Heart left ventricle (tissue), 16 donors: ENCODE measurements at regions not wholly inside any gene's neighbourhood (a gene's known extent, or its start where the extent isn't known, plus 50 kb on each side); places are given as distances from the start of the nearest gene placed in this dataset.

Source experiments
- ATAC-seq, 4 donors: fragments of 200-7000 bp; cut with Tn5 transposase; one replicate each; pipeline ENCODE4 v1.9.1; 2020 to 2022; ENCODE audit warnings: moderate library complexity in 4 of 4, mild to moderate bottlenecking in 3 of 4, moderate number of reproducible peaks in 1 of 4
- DNase-seq, 5 donors: peaks; one replicate each; pipeline ENCODE4 v3.0.0-alpha.2; 2020
- H3K27ac ChIP-seq, 12 donors: fragments of 200-600 bp; sonication (generic) in 4 of 12; one replicate each; pipeline versions ENCODE4 v1.5.0 to v1.8.0; 2016 to 2022; ENCODE audit warnings: mild to moderate bottlenecking in 2 of 12
- H3K27me3 ChIP-seq, 9 donors: fragments of 200-600 bp; sonication (generic) in 2 of 9; one replicate each; pipeline versions ENCODE4 v1.5.1 to v1.8.0; 2016 to 2022; ENCODE audit warnings: mild to moderate bottlenecking in 3 of 9
- H3K36me3 ChIP-seq, 9 donors: fragments of 200-600 bp; sonication (generic) in 2 of 9; one replicate each; pipeline versions ENCODE4 v1.5.0 to v1.8.0; 2018 to 2022; ENCODE audit warnings: mild to moderate bottlenecking in 2 of 9
- H3K4me1 ChIP-seq, 12 donors: fragments of 200-600 bp; sonication (generic) in 4 of 12; one replicate each; pipeline versions ENCODE4 v1.5.0 to v1.8.0; 2016 to 2022; ENCODE audit warnings: mild to moderate bottlenecking in 3 of 12
- H3K4me3 ChIP-seq, 12 donors: fragments of 200-600 bp; sonication (generic) in 4 of 12; one replicate each; pipeline versions ENCODE4 v1.5.0 to v1.8.0; 2017 to 2022; ENCODE audit warnings: mild to moderate bottlenecking in 9 of 12, moderate library complexity in 4 of 12
- H3K9me3 ChIP-seq, 12 donors: fragments of 200-600 bp; sonication (generic) in 4 of 12; one replicate each; pipeline versions ENCODE4 v1.5.0 to v1.8.0; 2016 to 2022; ENCODE audit warnings: mild to moderate bottlenecking in 1 of 12
- CTCF ChIP-seq, 12 donors: fragments of 200-600 bp; sonication (generic) in 4 of 12; IDR thresholded peaks; one replicate each; pipeline versions ENCODE4 v1.5.0 to v1.8.0; 2018 to 2022; ENCODE audit warnings: antibody characterized with exemption in 12 of 12, mild to moderate bottlenecking in 5 of 12
- POLR2A ChIP-seq, 2 donors: fragments of 450-650 bp; IDR thresholded peaks; one replicate each; pipeline ENCODE4 v1.6.1; 2017; ENCODE audit warnings: antibody characterized with exemption in 2 of 2, mild to moderate bottlenecking in 2 of 2, moderate library complexity in 2 of 2
- WGBS, 4 donors: extraction: QIAGEN DNeasy Blood & Tissue Kit in 2 of 4; methylation state at CpG; one replicate each; pipeline versions ENCODE4 v1.1.5 to v1.1.7; 2013 to 2018; 5-methylcytosine and 5-hydroxymethylcytosine counted together
- intact Hi-C, 10 donors: fragments of 100-400 bp; cut with DNase I; formaldehyde crosslinking; loops; one replicate each; pipeline versions ENCODE4 v1.11.1 to v1.14.2; 2022
- donor health status: ischemic (EF 13 %, LVEDD 7.1; RV severe dilation, severe dysfunction).
- donor health status: healthy with polysubstance abuse.
- donor health status: DM: no; HTN: yes; CAD: no.
- donor health status: DM: no; HTN: no; CAD: no.
- donor health status: ischemic (EF 25% LVEDD 6.9; RV normal size, moderate dysfunction).
- donor health status: ischemic (EF 25% LVEDD 5.7; RV mildly dilated, moderate dysfunction).
- donor health status: healthy.
- donor health status: DM: yes; HTN: yes; CAD: no.
- donor health status: ischemic (EF 35%, LVEDD 5.7; RV mildly dilated, moderate dysfunction).
- donor health status: nonischemic (EF 11% LVEDD 7.7; RV severe dilation, severe dysfunction).
- donor health status: DM: yes; HTN: yes; CAD: no.
- donor health status: PGD.
- donor health status: ischemic (EF 29% LVEDD 5.4; RV normal size, mild dysfunction).
- donor health status: nonischemic (EF 23%, LVEDD 6.1; RV moderate dilation, normal function).

- no peaks in the 10 kb centered on the region for H3K36me3 ChIP-seq
- no peak overlapping the region for H3K4me3 ChIP-seq
- WGBS, 4 donors: 16 to 26% (median 21%) methylated on average over 3 of the region's 3 CpGs
- H3K27me3 ChIP-seq: peaks cover 0 to 5% (median 0%) of the 10 kb centered on the region in 9 donors
- ATAC-seq (no peak), DNase-seq (no peak)
- intact Hi-C loops: no loop called here
- TF ChIP-seq CTCF (IDR thresholded peaks at IDR 0.05): no peak
- TF ChIP-seq POLR2A (IDR thresholded peaks at IDR 0.05): no peak
- no peaks in the 10 kb centered on the region for H3K4me1 ChIP-seq
- H3K27ac ChIP-seq: no peak overlapping the region
- H3K9me3 ChIP-seq: no peaks in the 10 kb centered on the region
These were observed 824.1 kb downstream of the CCSER2 start for GRCh38 chr10:85152496-85152895.

GRCh38 chr10:85152911-85153310, 824.5 kb downstream of the CCSER2 start:
- no peak for TF ChIP-seq POLR2A (IDR thresholded peaks at IDR 0.05)
- TF ChIP-seq CTCF (IDR thresholded peaks at IDR 0.05): no peak
- no peak for DNase-seq
- H3K9me3 ChIP-seq: no peaks in the 10 kb centered on the region
- H3K4me3 ChIP-seq: no peak overlapping the region
- no peaks in the 10 kb centered on the region for H3K4me1 ChIP-seq
- intact Hi-C loops: no loop called here
- H3K36me3 ChIP-seq: no peaks in the 10 kb centered on the region
- no peak overlapping the region for H3K27ac ChIP-seq
- peaks cover 0 to 5% (median 0%) of the 10 kb centered on the region in 9 donors for H3K27me3 ChIP-seq
- ATAC-seq: no peak
- 52 to 74% (median 60%) methylated on average over 1 of the region's 1 CpG for WGBS, 4 donors

- H3K27ac ChIP-seq: no peak overlapping the region
- no peaks in the 10 kb centered on the region for H3K27me3 ChIP-seq
- intact Hi-C loops: no loop called here
- H3K36me3 ChIP-seq: no peaks in the 10 kb centered on the region
- no peak for ATAC-seq
- H3K9me3 ChIP-seq: no peaks in the 10 kb centered on the region
- H3K4me3 ChIP-seq: no peak overlapping the region
- WGBS, 4 donors: 81 to 84% (median 84%) methylated on average over 4 of the region's 4 CpGs
- DNase-seq: no peak
- TF ChIP-seq CTCF (IDR thresholded peaks at IDR 0.05) (no peak), POLR2A (IDR thresholded peaks at IDR 0.05) (no peak)
- H3K4me1 ChIP-seq: no peaks in the 10 kb centered on the region
These were observed 828.8 kb downstream of the CCSER2 start for GRCh38 chr10:85157206-85157605.

GRCh38 chr10:85168243-85168642, 839.9 kb downstream of the CCSER2 start:
- H3K9me3 ChIP-seq: no peaks in the 10 kb centered on the region
- H3K4me1 ChIP-seq: no peaks in the 10 kb centered on the region
- no peak overlapping the region for H3K27ac ChIP-seq
- no peaks in the 10 kb centered on the region for H3K36me3 ChIP-seq
- ATAC-seq (no peak), DNase-seq (no peak)
- intact Hi-C loops: no loop called here
- no peaks in the 10 kb centered on the region for H3K27me3 ChIP-seq
- WGBS, 4 donors: 63 to 79% (median 67%) methylated on average over 6 of the region's 6 CpGs
- H3K4me3 ChIP-seq: no peak overlapping the region
- TF ChIP-seq CTCF (IDR thresholded peaks at IDR 0.05): no peak
- no peak for TF ChIP-seq POLR2A (IDR thresholded peaks at IDR 0.05)
